ENCODE measurements at regions not wholly inside any gene's neighbourhood (a gene's known extent, or its start where the extent isn't known, plus 50 kb on each side); places are given as distances from the start of the nearest gene placed in this dataset.

DNA sequence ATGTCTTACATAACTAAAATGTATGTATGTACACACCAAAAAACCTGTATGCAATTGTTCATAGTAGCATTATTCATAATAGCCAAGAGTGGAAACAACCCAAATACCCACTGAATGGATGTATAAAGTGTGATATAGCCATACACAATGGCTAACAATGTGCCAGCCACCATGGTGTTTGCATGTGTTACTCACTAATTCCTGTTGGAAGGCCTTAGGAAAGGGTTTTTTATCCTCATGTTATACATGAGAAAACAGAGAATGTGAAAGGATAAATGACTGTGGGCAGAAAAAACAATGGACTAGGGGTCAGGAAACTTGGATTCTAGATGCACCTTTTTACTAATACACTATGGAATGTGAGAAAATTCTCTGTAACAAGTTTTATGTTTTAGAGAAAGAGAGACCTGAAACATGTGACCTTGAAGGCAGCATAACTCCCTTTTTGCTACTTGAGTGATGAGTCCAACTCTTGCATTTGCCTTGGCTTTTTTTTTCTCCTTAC, 55.7 kb downstream of the TIGD2 start:
- DNase-seq, result no peak

DNA sequence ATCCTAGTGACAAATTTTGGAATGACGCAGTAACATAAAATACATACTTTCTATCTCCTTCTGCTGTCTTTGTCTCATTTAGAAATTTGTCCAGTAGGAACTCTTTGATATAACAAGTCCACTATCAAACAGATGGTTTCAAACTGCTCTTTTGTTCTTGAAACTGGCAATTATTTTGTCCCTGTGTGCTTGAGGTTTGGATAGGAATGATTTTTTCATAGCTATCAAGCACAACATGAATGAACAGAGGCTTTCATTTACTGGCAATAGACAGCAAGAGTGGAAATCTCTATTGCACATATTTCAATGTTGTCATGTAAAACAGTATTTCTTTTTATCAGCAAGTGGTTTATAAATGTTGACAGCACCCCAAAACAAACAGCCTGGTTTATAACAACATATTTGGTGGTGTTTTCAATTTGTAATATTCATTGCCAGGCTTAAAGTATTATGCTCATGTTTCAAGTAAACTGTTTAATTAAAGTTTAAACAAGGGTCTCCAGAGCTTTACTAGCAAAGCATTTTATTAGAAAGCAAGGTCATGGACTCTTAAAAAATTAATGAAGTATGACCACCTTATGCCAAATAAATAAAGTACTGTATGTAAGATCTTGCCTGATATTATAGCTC, 60.0 kb downstream of the TIGD2 start:
- DNase-seq, result no peak

DNA sequence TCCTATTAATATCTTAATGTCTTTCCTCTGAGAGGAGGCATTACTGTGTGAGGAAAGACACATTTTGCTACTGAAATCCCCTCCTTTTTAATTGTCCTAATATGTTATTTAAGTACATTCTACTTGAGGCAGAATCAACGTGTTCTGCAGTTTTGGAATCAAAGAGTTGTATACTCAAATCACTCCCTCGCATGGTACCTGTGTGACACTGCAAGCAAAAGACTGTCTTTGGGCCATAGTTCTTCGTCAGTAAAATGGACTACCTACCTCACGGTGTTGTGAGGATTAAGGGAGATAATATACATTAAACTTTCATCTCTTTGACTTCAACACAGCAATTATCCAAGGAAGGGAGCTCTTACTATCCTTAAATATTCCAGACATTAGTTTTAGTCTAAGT, 61.5 kb downstream of the TIGD2 start:
- DNase-seq, result no peak

DNA sequence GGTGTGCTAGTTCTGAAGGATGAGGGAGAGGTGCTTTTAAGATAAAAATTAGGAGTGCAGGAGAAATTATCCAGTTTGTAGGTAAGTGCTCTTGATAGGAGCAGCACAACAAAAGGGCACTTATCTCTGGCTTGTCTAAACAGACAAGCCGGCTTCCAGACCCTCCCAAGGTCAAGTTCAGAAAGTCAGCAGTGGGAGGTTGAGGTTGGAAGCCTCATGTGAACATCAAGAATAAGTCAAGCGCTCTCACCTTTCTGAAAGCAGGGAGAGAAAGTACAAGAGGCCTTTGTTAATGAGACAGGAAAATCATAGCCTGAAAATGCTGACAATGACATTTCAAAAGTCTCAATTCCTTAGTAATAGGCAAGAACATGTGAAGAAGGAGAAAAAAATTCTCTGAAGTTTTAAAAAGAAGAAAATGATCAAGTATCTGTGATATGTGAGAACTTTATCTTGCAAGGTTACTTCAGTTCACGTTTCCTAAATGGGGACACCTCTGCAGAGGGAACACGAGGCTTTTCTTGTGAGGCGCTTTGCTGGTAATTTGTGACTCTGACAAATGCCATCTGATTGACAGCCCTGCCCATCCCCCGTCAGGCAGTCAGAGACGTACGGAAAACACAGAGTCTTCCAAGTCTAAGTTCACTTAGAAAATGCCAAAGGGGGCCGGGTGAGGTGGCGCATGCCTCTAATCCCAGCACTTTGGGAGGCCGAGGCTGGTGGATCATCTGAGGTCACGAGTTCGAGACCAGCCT, 62.2 kb downstream of the TIGD2 start:
- no peak for DNase-seq

DNA sequence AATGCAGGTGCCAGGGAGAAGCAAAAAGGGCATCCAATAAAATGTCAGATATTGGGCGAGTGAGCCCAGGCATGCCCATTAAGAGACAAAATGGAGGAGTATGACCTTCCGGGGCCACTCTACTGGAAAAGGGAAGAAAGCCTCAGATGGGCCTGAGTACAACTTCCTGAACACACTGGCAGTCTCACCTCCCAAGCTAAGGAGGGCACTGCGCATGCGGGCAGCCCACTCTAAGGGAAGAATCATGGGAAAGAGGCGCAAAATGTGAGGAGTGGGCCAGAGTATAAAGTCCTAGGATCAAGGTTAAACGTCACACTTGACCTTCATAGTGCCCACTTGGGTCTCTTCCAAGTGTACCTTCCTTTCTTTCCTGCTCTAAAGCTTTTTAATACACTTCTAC, 63.5 kb downstream of the TIGD2 start:
- no peak for DNase-seq

DNA sequence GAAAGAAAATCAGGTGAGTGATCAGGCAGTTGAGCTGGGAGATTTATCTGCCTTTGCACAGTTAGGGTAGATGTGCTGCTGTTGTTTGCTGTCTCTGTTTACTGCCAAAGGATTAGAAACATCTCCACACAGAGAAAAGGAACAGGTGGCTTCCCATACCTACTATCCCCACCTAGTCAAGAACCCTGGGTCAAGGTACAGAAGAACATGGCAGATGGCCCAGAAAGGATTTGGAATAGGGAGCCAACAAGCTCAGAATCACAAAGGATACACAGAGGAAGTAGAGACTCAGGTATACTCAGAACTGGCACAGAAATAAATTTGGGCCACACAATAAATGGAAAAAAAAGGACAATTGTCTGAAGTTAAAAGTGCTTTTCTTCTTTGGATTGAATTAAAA, 64.3 kb downstream of the TIGD2 start:
- peak; percentile 31 for DNase-seq

DNA sequence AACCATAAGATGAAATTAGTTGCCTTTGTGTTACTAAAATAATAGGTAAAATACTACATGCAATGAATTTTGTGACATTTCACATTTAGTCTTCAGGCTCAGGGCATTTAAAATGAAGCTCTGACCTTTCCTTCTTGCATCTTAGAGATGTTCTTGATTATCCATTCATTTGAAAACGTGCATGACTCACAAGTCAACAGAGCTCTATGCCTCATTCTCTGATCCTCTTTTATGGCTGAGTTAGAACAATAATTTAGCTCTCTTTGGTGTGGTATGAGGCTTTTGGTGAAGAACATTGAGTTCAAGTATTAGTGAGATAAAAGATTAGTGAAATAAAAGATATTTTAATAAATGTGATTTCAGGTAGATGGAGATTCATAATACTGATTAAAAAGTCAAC, 66.5 kb downstream of the TIGD2 start:
- no peak for DNase-seq

DNA sequence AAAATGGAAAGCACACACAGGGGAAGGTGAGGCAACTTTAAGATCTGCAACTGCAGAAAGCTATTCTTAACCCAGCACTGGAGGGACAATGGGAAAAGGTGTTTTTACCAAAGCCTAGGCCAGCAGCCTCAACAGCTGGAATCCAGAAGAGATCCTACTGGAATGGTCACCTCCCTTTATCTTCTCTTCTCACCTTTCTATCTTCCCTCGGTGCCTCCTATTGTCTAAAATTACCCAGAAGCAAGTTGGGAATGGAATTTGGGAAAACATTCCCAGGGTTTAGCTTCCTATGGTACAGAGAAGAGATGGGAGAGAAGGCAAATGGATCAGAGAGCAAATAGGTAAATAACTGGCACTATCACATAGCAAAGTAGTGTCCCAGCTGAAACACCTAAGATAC, 73.1 kb downstream of the TIGD2 start:
- DNase-seq, result no peak

All from NCI-H82 (cell line).